ENCODE measurements at regions not wholly inside any gene's neighbourhood (a gene's known extent, or its start where the extent isn't known, plus 50 kb on each side); places are given as distances from the start of the nearest gene placed in this dataset.
"Not testable (repeated sequence)": the region's sequence is repeated elsewhere in the genome, so short reads cannot be mapped to it uniquely, and the experiment has no call there.

- peaks cover 63% of the 10 kb centered on the region for H3K4me1 Mint-ChIP-seq
- H3K9me3 Mint-ChIP-seq; H3K27me3 Mint-ChIP-seq (ENCODE audit: low read depth); H3K36me3 Mint-ChIP-seq (ENCODE audit: low read depth): not testable (repeated sequence)
- peak overlapping the region in 2 of 3 experiments; percentile 78 to 81 for H3K4me3 Mint-ChIP-seq
- peak overlapping the region; percentile 88 to 96 (median 89) for H3K27ac Mint-ChIP-seq
Measured at GRCh38 chr11:67885574-67885973, 118.3 kb downstream of the UNC93B1 start.

GRCh38 chr11:67884761-67885558 lies 118.9 kb downstream of the UNC93B1 start:
- Mint-ChIP-seq H3K4me1 (peaks cover 63% of the 10 kb centered on the region), H3K27ac (peak overlapping the region; percentile 88 to 96 (median 89)), H3K4me3 (peak overlapping the region; percentile 50 to 81 (median 72))
- H3K9me3 Mint-ChIP-seq; H3K36me3 Mint-ChIP-seq (ENCODE audit: low read depth); H3K27me3 Mint-ChIP-seq (ENCODE audit: low read depth): not testable (repeated sequence)

GRCh38 chr11:67884073-67884757 lies 119.7 kb downstream of the UNC93B1 start:
- H3K9me3 Mint-ChIP-seq; H3K27me3 Mint-ChIP-seq (ENCODE audit: low read depth); H3K36me3 Mint-ChIP-seq (ENCODE audit: low read depth): not testable (repeated sequence)
- Mint-ChIP-seq H3K27ac (peak overlapping the region; percentile 88 to 96 (median 89)), H3K4me1 (peaks cover 58% of the 10 kb centered on the region), H3K4me3 (peak overlapping the region in 2 of 3 experiments; percentile 72 to 81)

- not testable (repeated sequence) for H3K36me3 Mint-ChIP-seq (ENCODE audit: low read depth); H3K27me3 Mint-ChIP-seq (ENCODE audit: low read depth); H3K27ac Mint-ChIP-seq; H3K9me3 Mint-ChIP-seq; H3K4me3 Mint-ChIP-seq
- H3K4me1 Mint-ChIP-seq = peaks cover 40% of the 10 kb centered on the region
Measured at GRCh38 chr11:67882304-67882703, 121.6 kb downstream of the UNC93B1 start.

- H3K9me3 Mint-ChIP-seq; H3K27me3 Mint-ChIP-seq (ENCODE audit: low read depth); H3K36me3 Mint-ChIP-seq (ENCODE audit: low read depth); H3K4me3 Mint-ChIP-seq; H3K27ac Mint-ChIP-seq: not testable (repeated sequence)
- H3K4me1 Mint-ChIP-seq = peaks cover 35% of the 10 kb centered on the region
Measured at GRCh38 chr11:67881836-67882235, 122.1 kb downstream of the UNC93B1 start.

GRCh38 chr11:67880594-67881196 lies 123.2 kb downstream of the UNC93B1 start:
- H3K27ac Mint-ChIP-seq; H3K27me3 Mint-ChIP-seq (ENCODE audit: low read depth); H3K36me3 Mint-ChIP-seq (ENCODE audit: low read depth); H3K4me3 Mint-ChIP-seq; H3K9me3 Mint-ChIP-seq: not testable (repeated sequence)
- peaks cover 26% of the 10 kb centered on the region for H3K4me1 Mint-ChIP-seq

GRCh38 chr11:67878666-67879065 lies 125.2 kb downstream of the UNC93B1 start:
- not testable (repeated sequence) for H3K4me3 Mint-ChIP-seq, H3K4me1 Mint-ChIP-seq

GRCh38 chr11:67877316-67877715 lies 126.6 kb downstream of the UNC93B1 start:
- H3K36me3 Mint-ChIP-seq (ENCODE audit: low read depth); H3K9me3 Mint-ChIP-seq; H3K4me3 Mint-ChIP-seq; H3K27me3 Mint-ChIP-seq (ENCODE audit: low read depth); H3K4me1 Mint-ChIP-seq; H3K27ac Mint-ChIP-seq: not testable (repeated sequence)

More at GRCh38 chr11:67878666-67879065, 125.2 kb downstream of the UNC93B1 start:
- not testable (repeated sequence) for H3K9me3 Mint-ChIP-seq; H3K27me3 Mint-ChIP-seq (ENCODE audit: low read depth); H3K36me3 Mint-ChIP-seq (ENCODE audit: low read depth); H3K27ac Mint-ChIP-seq

- not testable (repeated sequence) for H3K27me3 Mint-ChIP-seq (ENCODE audit: low read depth); H3K4me1 Mint-ChIP-seq; H3K4me3 Mint-ChIP-seq; H3K9me3 Mint-ChIP-seq; H3K36me3 Mint-ChIP-seq (ENCODE audit: low read depth); H3K27ac Mint-ChIP-seq
Measured at GRCh38 chr11:67873223-67873622, 130.7 kb downstream of the UNC93B1 start.

GRCh38 chr11:67871168-67871567 lies 132.7 kb downstream of the UNC93B1 start:
- H3K27me3 Mint-ChIP-seq (ENCODE audit: low read depth) = peaks cover 11% of the 10 kb centered on the region
- not testable (repeated sequence) for H3K4me3 Mint-ChIP-seq

GRCh38 chr11:67862896-67863295 lies 141.0 kb downstream of the UNC93B1 start:
- peaks cover 12% of the 10 kb centered on the region for H3K27me3 Mint-ChIP-seq (ENCODE audit: low read depth)
- H3K4me1 Mint-ChIP-seq; H3K4me3 Mint-ChIP-seq; H3K27ac Mint-ChIP-seq; H3K36me3 Mint-ChIP-seq (ENCODE audit: low read depth); H3K9me3 Mint-ChIP-seq: not testable (repeated sequence)

More at GRCh38 chr11:67871168-67871567, 132.7 kb downstream of the UNC93B1 start:
- not testable (repeated sequence) for H3K9me3 Mint-ChIP-seq; H3K27ac Mint-ChIP-seq; H3K4me1 Mint-ChIP-seq; H3K36me3 Mint-ChIP-seq (ENCODE audit: low read depth)
